ENCODE measurements at regions not wholly inside any gene's neighbourhood (a gene's known extent, or its start where the extent isn't known, plus 50 kb on each side); places are given as distances from the start of the nearest gene placed in this dataset.

GRCh38 chr9:91102269-91102668 lies 259.4 kb downstream of the AUH start:
- no peak for DNase-seq

GRCh38 chr9:91103931-91104330 lies 257.8 kb downstream of the AUH start:
- DNase-seq: peak; percentile 10

- DNase-seq: no peak
Measured at GRCh38 chr9:91106415-91107081, 255.2 kb downstream of the AUH start.

- no peak for DNase-seq
Measured at GRCh38 chr9:91111226-91111625, 250.5 kb downstream of the AUH start.

- no peak for DNase-seq
Measured at GRCh38 chr9:91111876-91112275, 249.8 kb downstream of the AUH start.

GRCh38 chr9:91113016-91113415 lies 248.7 kb downstream of the AUH start:
- no peak for DNase-seq

- no peak for DNase-seq
Measured at GRCh38 chr9:91114450-91114849, 247.3 kb downstream of the AUH start.

- no peak for DNase-seq
Measured at GRCh38 chr9:91116211-91116610, 245.5 kb downstream of the AUH start.

GRCh38 chr9:91116711-91117110 lies 245.0 kb downstream of the AUH start:
- DNase-seq: no peak

- no peak for DNase-seq
Measured at GRCh38 chr9:91117474-91117891, 244.2 kb downstream of the AUH start.

- DNase-seq: peak; percentile 7
Measured at GRCh38 chr9:91117959-91118703, 243.6 kb downstream of the AUH start.

GRCh38 chr9:91118704-91119025 lies 243.1 kb downstream of the AUH start:
- DNase-seq: no peak

GRCh38 chr9:91119142-91119541 lies 242.6 kb downstream of the AUH start:
- DNase-seq: no peak

- DNase-seq: no peak
Measured at GRCh38 chr9:91119679-91120078, 242.0 kb downstream of the AUH start.

GRCh38 chr9:91120200-91120599 lies 241.5 kb downstream of the AUH start:
- no peak for DNase-seq

- no peak for DNase-seq
Measured at GRCh38 chr9:91122755-91123154, 239.0 kb downstream of the AUH start.

- no peak for DNase-seq
Measured at GRCh38 chr9:91126761-91127445, 234.8 kb downstream of the AUH start.

GRCh38 chr9:91127653-91128052 lies 234.1 kb downstream of the AUH start:
- no peak for DNase-seq

GRCh38 chr9:91130796-91131318 lies 230.9 kb downstream of the AUH start:
- no peak for DNase-seq

- DNase-seq: peak; percentile 57
Measured at GRCh38 chr9:91131433-91131839, 230.3 kb downstream of the AUH start.

- no peak for DNase-seq
Measured at GRCh38 chr9:91132576-91133073, 229.1 kb downstream of the AUH start.

GRCh38 chr9:91134608-91135007 lies 227.1 kb downstream of the AUH start:
- no peak for DNase-seq

- DNase-seq: no peak
Measured at GRCh38 chr9:91137391-91137790, 224.3 kb downstream of the AUH start.

- no peak for DNase-seq
Measured at GRCh38 chr9:91138760-91139159, 223.0 kb downstream of the AUH start.

All from inflammatory macrophage treated with lipopolysaccharide for 4 hours (primary cell).